ENCODE measurements at regions not wholly inside any gene's neighbourhood (a gene's known extent, or its start where the extent isn't known, plus 50 kb on each side); places are given as distances from the start of the nearest gene placed in this dataset.

DNA sequence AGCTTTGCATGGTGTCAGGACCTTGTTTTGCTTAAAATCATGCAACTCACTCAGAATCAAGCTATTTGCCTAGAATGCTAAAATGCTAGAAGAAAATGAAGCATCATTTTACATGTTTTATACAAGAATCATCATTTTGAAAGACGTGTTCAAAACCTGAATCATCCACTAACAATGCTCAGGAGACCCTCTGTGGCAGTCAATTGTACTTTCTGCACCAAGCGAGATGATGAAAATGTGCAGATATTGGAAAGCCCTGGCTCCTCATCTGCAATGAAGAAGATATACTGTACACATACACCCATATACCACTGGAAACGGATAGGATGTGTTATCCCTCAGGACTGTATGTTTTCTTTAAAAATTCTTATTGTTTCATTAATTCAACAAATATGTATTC lies 92.7 kb downstream of the DYRK2 start:
- TF ChIP-seq, protein P1, sequence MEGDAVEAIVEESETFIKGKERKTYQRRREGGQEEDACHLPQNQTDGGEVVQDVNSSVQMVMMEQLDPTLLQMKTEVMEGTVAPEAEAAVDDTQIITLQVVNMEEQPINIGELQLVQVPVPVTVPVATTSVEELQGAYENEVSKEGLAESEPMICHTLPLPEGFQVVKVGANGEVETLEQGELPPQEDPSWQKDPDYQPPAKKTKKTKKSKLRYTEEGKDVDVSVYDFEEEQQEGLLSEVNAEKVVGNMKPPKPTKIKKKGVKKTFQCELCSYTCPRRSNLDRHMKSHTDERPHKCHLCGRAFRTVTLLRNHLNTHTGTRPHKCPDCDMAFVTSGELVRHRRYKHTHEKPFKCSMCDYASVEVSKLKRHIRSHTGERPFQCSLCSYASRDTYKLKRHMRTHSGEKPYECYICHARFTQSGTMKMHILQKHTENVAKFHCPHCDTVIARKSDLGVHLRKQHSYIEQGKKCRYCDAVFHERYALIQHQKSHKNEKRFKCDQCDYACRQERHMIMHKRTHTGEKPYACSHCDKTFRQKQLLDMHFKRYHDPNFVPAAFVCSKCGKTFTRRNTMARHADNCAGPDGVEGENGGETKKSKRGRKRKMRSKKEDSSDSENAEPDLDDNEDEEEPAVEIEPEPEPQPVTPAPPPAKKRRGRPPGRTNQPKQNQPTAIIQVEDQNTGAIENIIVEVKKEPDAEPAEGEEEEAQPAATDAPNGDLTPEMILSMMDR (IDR thresholded peaks at IDR 0.05; ENCODE audit: insufficient read depth, low read depth, low read length) = no peak
- TF ChIP-seq EZH2 (IDR thresholded peaks at IDR 0.05; ENCODE audit: insufficient read depth, low read length) = no peak
